DOHH2 (cell line): ENCODE measurements at regions not wholly inside any gene's neighbourhood (a gene's known extent, or its start where the extent isn't known, plus 50 kb on each side); places are given as distances from the start of the nearest gene placed in this dataset.

Experiments used
- H3F3A ChIP-seq: fragments of 200-600 bp; sonication (generic), shearing (Covaris generic); 2 replicates; pipeline ENCODE4 v1.6.0; 2016; ENCODE audit warnings: antibody characterized with exemption, mild to moderate bottlenecking; ENCODE audit not compliant: control insufficient read depth, insufficient read depth
- H3K27ac ChIP-seq: fragments of 200-600 bp; sonication (generic); 2 replicates; pipeline ENCODE4 v1.5.1; 2014; ENCODE audit warnings: low read depth, mild to moderate bottlenecking, low read length, moderate library complexity
- H3K27me3 ChIP-seq: fragments of 200-600 bp; sonication (generic); 2 replicates; pipeline ENCODE4 v1.6.1; 2014; ENCODE audit warnings: mild to moderate bottlenecking, low read length, mixed read lengths; ENCODE audit not compliant: control insufficient read depth
- H3K36me3 ChIP-seq: fragments of 200-600 bp; sonication (generic); 2 replicates; pipeline ENCODE4 v1.6.1; 2014; ENCODE audit warnings: mild to moderate bottlenecking, low read length, moderate library complexity, mixed read lengths; ENCODE audit not compliant: control insufficient read depth
- H3K4me1 ChIP-seq: fragments of 200-600 bp; sonication (generic); 2 replicates; pipeline ENCODE4 v1.6.1; 2014; ENCODE audit warnings: mild to moderate bottlenecking, low read length, mixed read lengths; ENCODE audit not compliant: control insufficient read depth
- H3K4me2 ChIP-seq: fragments of 200-600 bp; sonication (generic); 2 replicates; pipeline ENCODE4 v1.6.0; 2014; ENCODE audit warnings: mild to moderate bottlenecking, low read length, moderate library complexity
- H3K4me3 ChIP-seq: fragments of 200-600 bp; sonication (generic); 2 replicates; pipeline ENCODE4 v1.5.1; 2014; ENCODE audit warnings: mild to moderate bottlenecking, low read length, mixed read lengths
- H3K79me2 ChIP-seq: fragments of 200-600 bp; sonication (generic); 2 replicates; pipeline ENCODE4 v1.6.1; 2014; ENCODE audit warnings: mild to moderate bottlenecking, low read length, mixed read lengths; ENCODE audit not compliant: control insufficient read depth
- H3K9me2 ChIP-seq: fragments of 200-600 bp; sonication (generic); replicated peaks from 2 replicates; pipeline ENCODE4 v1.6.1; 2014; ENCODE audit warnings: mild to moderate bottlenecking, low read length, mixed read lengths; ENCODE audit not compliant: control insufficient read depth
- H3K9me3 ChIP-seq: fragments of 200-600 bp; sonication (generic); 2 replicates; pipeline ENCODE4 v1.6.1; 2014; ENCODE audit warnings: antibody characterized with exemption, low read length, mixed read lengths; ENCODE audit not compliant: control insufficient read depth, insufficient read depth
- H4K20me1 ChIP-seq: fragments of 200-600 bp; sonication (generic); 2 replicates; pipeline ENCODE4 v1.6.0; 2014; ENCODE audit warnings: low read depth, mild to moderate bottlenecking, antibody characterized with exemption, low read length, moderate library complexity; ENCODE audit not compliant: control insufficient read depth, insufficient read depth
- EZH2phosphoT487 ChIP-seq: fragments of 200-600 bp; sonication (generic); IDR thresholded peaks from 2 replicates; pipeline ENCODE4 v1.6.1; 2017; ENCODE audit warnings: borderline replicate concordance, mild to moderate bottlenecking, antibody characterized with exemption, low read length, moderate library complexity, mixed read lengths
- TF ChIP-seq, protein P1 (sequence below): fragments of 200-600 bp; sonication (generic); IDR thresholded peaks from one replicate; pipeline ENCODE4 v1.5.1; 2014; ENCODE audit warnings: antibody characterized with exemption, mild to moderate bottlenecking, low read depth, low read length; ENCODE audit not compliant: poor library complexity, severe bottlenecking

DNA sequence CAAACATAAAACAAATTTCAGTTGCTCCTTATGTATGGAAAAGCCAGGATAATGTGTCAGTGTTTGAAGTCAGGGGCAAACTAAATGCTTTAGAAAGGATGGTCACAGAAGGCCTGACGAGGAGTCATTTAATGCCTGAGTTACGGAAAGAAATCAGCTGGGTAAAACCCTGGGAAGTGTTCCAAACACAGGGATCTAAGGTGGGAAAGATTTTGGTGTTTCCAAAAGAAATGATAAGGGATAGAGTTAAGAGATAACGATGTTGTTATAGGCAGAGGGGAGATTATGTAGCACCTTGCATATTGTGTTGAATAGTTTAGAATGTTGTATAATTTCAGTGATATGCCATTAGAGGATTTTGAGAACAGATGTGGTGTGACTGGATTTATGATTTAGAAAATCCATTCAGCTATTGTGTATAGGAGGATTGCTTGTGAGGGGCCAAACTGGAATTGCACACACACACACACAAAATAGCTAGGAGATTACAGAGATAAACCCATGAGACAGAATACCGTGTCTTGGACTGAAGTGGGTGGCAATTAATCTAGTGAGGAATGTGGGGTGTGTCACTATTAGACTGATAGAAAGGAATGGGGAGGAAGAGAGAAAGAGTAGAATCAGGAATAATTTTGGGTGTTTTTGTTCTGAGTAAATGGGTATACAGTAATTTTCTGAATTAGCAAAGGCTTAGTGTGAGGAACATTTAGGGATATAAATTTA lies 274.2 kb upstream of the DAB2 start:
- Histone ChIP-seq H3K27me3 (no peaks in the 10 kb centered on the region), H3K9me3 (no peaks in the 10 kb centered on the region), H4K20me1 (no peaks in the 10 kb centered on the region), H3F3A (no peaks in the 10 kb centered on the region), H3K79me2 (no peaks in the 10 kb centered on the region), H3K27ac (no peak overlapping the region), H3K36me3 (no peaks in the 10 kb centered on the region), H3K4me1 (no peaks in the 10 kb centered on the region), H3K4me2 (no peak overlapping the region), H3K9me2 (no peaks in the 10 kb centered on the region), H3K4me3 (no peak overlapping the region)
- TF ChIP-seq, protein P1, sequence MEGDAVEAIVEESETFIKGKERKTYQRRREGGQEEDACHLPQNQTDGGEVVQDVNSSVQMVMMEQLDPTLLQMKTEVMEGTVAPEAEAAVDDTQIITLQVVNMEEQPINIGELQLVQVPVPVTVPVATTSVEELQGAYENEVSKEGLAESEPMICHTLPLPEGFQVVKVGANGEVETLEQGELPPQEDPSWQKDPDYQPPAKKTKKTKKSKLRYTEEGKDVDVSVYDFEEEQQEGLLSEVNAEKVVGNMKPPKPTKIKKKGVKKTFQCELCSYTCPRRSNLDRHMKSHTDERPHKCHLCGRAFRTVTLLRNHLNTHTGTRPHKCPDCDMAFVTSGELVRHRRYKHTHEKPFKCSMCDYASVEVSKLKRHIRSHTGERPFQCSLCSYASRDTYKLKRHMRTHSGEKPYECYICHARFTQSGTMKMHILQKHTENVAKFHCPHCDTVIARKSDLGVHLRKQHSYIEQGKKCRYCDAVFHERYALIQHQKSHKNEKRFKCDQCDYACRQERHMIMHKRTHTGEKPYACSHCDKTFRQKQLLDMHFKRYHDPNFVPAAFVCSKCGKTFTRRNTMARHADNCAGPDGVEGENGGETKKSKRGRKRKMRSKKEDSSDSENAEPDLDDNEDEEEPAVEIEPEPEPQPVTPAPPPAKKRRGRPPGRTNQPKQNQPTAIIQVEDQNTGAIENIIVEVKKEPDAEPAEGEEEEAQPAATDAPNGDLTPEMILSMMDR, result no peak
- TF ChIP-seq EZH2phosphoT487, result no peak

DNA sequence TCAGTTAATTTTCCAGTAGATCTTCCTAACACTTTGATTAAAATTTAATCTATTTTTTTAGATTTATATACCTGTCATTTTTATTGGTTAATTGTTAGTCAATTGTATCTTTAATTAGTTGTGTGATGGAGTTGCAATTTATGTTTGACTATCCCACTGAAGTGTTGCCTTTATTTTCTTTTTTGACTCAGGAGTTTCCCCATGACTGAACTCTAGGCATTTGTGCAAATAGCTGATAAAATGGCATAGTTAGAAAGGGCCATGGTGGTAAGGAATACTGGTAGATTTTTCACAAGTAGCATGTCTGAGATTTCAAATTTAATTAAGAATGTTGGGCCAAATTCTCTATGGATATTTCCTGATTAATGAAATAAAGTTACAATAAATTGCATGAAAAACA lies 273.1 kb upstream of the DAB2 start:
- H4K20me1 ChIP-seq, result no peaks in the 10 kb centered on the region
- no peak overlapping the region for H3K4me3 ChIP-seq
- no peaks in the 10 kb centered on the region for H3K9me2 ChIP-seq
- no peaks in the 10 kb centered on the region for H3K36me3 ChIP-seq
- no peak overlapping the region for H3K4me2 ChIP-seq
- no peaks in the 10 kb centered on the region for H3K79me2 ChIP-seq
- H3K9me3 ChIP-seq, result no peaks in the 10 kb centered on the region
- H3K4me1 ChIP-seq, result no peaks in the 10 kb centered on the region
- no peaks in the 10 kb centered on the region for H3K27me3 ChIP-seq
- no peak overlapping the region for H3K27ac ChIP-seq
- TF ChIP-seq EZH2phosphoT487, result no peak
- TF ChIP-seq, protein P1, result no peak
- no peaks in the 10 kb centered on the region for H3F3A ChIP-seq

DNA sequence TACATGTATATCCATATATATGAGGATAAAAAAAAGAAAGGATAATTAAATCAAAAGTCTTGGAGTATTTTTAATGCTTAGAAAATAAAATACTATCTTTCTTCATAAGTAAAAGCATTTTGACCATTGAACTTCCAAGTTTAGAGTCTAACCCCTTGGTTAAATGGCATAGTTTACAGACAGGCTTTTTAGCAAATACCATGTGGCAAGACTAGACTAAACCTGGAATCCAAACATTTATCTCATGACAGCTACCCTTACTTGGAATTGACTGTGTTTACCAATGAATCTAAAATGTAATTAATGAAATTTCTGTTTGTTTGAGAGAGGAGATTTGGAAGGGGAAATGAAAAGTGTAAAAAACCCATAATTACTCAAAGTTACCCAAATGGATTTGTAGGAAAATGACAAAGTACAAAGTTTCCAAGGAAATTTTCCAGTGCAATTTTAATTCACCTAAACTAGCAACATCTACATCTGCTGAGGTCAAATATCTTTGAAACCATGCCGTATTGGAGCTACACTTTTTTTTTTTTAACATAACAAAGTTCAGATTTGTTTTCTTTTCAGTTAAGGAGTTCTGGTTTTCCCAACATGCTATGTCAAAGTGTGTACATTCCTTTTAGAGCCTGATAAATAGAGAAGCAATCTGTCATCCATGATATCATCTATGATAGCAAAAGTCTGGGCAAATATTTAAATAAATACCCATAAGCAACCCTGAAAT lies 272.1 kb upstream of the DAB2 start:
- no peak for TF ChIP-seq EZH2phosphoT487
- TF ChIP-seq, protein P1, result no peak
- Histone ChIP-seq H3K9me3 (no peaks in the 10 kb centered on the region), H3K79me2 (no peaks in the 10 kb centered on the region), H3K9me2 (no peaks in the 10 kb centered on the region), H3K36me3 (no peaks in the 10 kb centered on the region), H3K4me2 (no peak overlapping the region), H3K27me3 (no peaks in the 10 kb centered on the region), H4K20me1 (no peaks in the 10 kb centered on the region), H3F3A (no peaks in the 10 kb centered on the region), H3K4me1 (no peaks in the 10 kb centered on the region), H3K4me3 (no peak overlapping the region), H3K27ac (no peak overlapping the region)
